CD4-positive, alpha-beta T cell treated with Interleukin-6 at 100 ng/mL for 8 hours (primary cell): ENCODE measurements at regions not wholly inside any gene's neighbourhood (a gene's known extent, or its start where the extent isn't known, plus 50 kb on each side); places are given as distances from the start of the nearest gene placed in this dataset.

Source experiments
- DNase-seq: peaks from one replicate; pipeline ENCODE4 v3.0.0-alpha.2; 2020; ENCODE audit warnings: mixed read lengths, low spot score

GRCh38 chr10:36171953-36172940 is 530.2 kb upstream of the FZD8 start:
- DNase-seq: no peak

DNA sequence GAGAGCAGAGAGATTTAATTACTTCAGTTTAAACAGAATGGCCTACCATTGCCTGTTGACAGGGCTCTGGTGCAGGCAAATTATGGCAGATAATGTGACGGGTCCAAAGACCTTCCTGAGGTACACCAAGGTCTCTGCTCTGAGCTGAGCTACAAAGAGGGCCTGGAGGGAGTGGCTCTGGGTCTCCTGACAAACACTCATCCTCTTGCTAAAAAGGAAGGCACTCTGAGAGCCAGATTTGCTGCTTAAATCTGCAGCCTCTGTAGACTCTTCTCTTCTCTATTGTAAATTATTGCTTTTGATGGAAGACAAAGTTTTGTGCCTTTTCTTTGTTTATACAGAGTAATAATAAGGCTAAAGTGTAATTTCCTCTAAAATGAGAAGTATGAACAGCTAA is 529.5 kb upstream of the FZD8 start:
- DNase-seq: no peak

DNA sequence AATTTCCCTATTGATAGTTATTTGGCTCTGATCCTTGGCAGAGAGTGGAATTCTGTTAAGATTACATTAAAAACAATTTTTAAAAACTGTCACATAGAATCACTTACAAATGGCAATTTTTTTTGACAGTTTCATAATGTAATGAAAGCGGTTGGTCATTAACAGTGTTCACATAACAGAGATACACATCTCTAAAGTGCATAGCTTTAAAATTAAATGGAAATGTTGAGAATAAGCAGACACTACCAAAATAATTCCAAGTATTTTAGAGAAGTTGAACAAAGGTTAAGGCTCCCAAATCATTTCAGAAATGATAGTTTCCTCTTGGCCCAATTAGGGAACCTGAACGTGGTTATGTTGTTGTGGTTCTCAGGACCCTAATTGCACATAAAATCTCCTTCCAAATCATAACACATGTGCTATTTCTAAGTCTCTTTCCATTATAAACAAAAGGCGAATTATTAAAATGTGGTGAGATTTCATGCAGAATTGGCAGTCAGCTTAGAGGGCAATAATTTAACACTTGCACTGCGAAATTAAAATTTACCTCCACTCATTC is 528.9 kb upstream of the FZD8 start:
- no peak for DNase-seq

DNA sequence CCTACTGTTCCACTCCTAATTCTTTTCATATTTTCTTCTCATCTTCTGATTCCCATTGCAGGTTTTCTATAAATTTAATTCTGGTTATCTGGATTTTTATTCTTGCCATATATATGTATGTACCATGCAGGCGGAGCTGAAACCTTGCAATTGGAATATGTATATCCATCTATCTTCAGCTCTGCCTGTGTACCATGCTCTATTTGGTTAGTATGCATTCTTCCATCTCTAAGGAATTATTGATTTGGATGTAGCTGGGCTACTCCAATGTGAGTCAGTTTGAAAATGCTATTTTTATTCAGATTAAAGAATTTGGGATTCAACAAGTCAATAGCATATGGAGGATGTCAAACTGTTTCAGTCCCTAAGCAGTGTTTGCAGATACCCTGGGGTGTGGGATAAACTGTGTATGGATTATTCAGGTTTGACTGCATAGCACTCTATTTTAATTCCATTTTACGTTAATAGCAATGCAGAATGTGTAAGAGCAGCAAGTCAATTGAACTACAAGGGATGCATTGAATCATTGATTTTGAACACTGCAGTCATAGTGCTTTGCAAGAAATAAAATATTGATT is 528.1 kb upstream of the FZD8 start:
- no peak for DNase-seq

GRCh38 chr10:36168777-36169176 is 526.7 kb upstream of the FZD8 start:
- DNase-seq: no peak

GRCh38 chr10:36164556-36165504 is 522.7 kb upstream of the FZD8 start:
- no peak for DNase-seq

DNA sequence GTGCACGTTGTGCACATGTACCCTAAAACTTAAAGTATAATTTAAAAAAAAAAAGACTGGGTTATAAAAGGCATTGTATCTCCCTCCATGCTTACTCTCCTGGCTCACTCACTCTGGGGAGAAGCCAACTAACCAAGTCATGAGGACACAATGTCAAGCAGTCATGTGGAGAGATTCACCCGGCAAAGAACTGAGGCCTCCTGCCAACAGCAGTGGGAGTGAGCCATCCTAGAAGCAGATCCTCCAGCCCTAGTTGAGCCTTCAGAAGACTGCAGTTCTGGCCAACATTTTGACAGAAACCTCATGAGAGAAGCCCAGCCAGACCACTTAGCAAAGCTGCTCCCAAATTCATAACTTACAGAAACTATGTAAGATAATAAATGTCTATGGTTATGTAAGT is 521.7 kb upstream of the FZD8 start:
- no peak for DNase-seq

DNA sequence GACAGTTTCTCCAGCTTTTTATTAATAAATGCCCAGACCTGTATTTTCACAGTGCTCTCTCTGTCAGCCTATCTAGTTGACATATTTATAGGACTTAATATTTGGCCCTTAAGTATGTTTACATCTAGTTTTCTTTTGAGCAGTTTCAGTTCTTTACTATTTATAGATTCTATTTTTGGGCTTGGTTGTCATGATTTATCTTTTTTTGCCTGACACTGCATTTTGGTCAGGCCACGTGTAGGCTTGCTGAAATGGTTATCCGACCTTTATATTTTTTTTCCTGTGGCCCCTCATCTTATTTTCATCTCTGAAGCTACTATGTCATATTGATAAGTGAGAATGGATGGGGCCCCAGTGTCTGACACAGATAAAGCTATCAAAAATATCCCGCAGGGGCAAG is 515.4 kb upstream of the FZD8 start:
- DNase-seq: no peak

DNA sequence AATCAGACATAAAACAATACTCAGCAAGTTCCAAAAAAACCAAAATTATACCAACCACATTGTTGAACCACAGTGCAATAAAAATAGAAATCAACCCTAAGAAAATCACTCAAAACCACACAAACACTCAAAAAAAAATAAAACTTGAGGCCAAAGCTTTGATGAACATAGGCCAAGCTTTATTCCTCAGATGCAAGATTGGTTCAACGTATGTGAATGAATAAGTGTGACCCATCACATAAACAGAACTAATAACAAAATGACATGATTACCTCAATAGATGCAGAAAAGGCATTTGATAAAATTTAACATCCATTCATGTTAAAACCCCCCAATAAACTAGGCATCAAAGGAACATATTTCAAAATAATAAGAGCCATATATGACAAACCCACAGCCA is 506.1 kb upstream of the FZD8 start:
- no peak for DNase-seq

DNA sequence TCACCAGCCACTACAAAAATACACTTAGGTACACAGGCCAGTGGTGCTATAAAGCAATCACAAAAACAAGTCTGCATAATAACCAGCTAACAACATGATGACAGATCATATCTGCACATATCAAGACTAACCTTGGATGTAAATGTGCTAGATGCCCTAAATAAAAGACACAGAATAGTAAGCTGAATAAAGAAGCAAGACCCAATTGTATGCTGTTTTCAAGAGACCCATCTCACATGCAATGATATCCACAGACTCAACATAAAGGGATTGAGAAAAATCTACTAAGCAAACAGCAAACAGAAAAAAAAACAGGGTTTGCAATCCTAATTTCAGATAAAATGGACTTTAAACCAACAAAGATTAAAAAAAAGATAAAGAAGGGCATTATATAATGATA is 505.4 kb upstream of the FZD8 start:
- no peak for DNase-seq

- no peak for DNase-seq
Observed at GRCh38 chr10:36141856-36142560, 499.9 kb upstream of the FZD8 start.

DNA sequence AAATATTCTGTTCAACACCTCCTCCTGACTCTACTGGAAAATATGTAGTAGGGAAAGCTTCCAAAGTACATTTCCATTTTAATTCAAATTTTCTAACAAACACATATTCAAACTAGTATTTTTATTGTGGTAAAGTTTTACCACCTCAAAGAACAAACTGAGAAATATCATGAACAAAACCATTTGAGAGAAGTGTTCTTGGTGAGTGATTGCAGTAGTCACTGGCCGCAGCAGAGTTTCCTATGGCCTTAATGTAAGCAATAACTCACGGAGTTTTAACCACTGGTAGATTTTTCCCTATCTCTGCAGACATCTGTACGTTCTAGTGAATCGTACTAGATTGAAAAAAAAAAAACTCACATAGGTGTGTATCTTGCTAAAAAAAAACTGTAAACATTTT is 487.0 kb upstream of the FZD8 start:
- no peak for DNase-seq

DNA sequence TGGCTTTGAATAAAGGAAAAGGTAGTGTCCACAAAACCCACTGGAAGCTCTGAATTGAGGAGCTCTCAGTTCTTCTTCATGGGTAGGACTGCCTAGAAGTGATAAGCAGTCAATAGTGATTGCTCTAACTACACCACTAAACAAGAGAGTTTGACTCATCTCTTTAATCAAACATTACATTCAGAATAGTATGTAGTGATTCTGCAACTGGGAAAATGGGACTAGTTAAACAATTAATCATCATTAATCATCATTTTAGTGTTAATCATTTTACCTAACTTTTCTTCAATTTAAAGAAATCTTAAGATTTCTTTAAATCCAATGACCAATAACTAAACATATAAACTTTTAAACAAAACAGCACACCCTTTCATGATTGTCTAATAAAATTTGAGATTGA is 484.0 kb upstream of the FZD8 start:
- DNase-seq: no peak

DNA sequence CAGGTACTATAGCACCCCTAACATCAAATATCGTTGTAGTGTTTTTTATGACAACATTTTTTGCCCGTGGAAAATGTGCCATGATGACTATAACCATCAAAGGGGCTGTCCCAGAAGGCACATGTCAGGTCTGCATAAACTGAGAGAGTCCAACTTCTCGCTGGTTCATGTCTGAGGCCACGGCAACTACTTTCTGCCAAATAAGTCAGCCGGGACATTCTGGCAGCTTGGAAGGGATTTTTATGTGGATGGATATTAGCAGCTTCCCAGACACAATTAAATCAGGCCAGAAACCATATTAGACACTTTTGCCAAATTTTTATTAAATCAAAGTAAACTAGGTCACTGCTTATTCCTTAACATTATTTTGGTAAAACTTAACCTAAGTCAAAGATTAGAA is 477.4 kb upstream of the FZD8 start:
- DNase-seq: no peak

DNA sequence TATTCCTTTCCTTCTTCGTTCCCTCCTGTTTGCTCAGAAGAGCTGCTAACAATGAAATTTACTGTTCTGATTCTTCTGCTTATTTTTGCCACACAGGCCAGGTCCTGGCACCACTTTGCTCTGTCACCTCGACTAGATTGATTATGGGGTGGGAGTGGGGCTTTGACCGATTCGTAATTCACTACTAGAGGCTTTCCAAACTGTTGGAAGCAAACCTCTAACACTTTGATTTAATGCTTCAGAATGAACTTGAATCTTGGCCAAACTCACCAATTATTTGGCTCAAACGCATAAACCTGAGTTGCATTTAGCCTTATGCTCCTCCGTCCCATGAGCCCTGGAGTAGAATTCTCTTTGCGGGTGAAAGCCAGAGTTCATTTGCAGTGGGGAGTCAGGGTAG is 476.2 kb upstream of the FZD8 start:
- no peak for DNase-seq

GRCh38 chr10:36117890-36118289 is 475.8 kb upstream of the FZD8 start:
- DNase-seq: no peak

- DNase-seq: no peak
Observed at GRCh38 chr10:36117231-36117630, 475.1 kb upstream of the FZD8 start.

DNA sequence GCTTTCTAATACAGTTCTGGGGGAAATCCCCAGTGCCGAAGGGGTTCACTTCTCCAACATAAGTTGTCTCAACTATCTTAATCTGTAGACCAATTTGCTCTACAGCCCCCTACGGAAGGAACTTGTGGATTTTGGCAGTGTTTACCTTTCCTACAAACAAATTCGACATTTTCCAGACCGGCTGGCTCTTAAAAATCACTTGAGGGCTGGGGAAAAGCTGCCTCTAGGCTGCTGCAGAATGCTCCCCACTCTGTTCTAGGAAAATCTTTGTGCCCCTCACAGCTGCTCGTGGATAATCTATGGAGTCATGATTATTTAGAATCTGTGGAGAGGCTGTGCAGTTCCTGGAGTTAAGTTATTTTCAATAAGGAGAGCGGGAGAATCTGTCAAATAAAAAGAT is 474.6 kb upstream of the FZD8 start:
- no peak for DNase-seq

DNA sequence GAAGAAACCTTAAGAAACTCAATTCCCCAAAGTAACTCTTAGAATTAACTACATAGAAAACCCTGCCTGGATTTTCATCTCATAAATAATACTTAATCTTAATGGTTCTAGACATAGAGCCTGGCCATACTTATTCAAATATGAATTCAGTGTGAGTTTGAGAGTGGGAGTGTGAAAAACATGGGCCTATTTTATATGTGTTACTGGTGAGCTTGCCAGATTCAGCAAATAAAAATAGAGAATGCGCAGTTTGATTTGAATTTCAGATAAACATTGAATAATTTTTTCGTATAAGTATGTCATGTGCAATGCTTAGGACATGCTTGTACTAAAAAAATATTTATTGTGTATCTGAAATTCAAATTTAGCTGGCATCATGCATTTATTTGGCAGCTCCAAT is 473.9 kb upstream of the FZD8 start:
- no peak for DNase-seq

- DNase-seq: no peak
Observed at GRCh38 chr10:36115364-36115763, 473.3 kb upstream of the FZD8 start.

DNA sequence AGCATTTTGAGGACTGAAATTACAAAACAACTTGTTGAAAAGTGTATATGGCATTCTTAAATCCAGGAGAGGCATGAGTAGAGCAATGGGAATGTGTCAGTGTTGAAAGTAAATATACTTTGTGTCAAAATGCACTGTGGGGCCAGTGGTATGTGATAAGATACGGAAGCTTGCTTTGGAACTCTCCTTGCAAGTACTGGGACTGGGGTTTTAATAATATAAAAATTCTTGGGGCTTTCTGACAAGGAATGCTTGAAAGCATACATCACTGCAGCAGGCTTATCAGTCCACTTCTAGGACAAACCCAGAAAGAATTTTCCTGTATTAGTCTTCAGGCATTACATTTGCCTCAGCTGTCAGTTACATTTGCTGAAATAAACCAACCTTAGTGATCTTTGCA is 472.8 kb upstream of the FZD8 start:
- DNase-seq: no peak

GRCh38 chr10:36114141-36114540 is 472.0 kb upstream of the FZD8 start:
- DNase-seq: no peak
